GM19324 (cell line): ENCODE measurements at regions not wholly inside any gene's neighbourhood (a gene's known extent, or its start where the extent isn't known, plus 50 kb on each side); places are given as distances from the start of the nearest gene placed in this dataset.
"Not testable (repeated sequence)": the region's sequence is repeated elsewhere in the genome, so short reads cannot be mapped to it uniquely, and the experiment has no call there.

Experiments used
- ATAC-seq: cut with Tn5 transposase; IDR thresholded peaks from one replicate; pipeline ENCODE4 v1.9.1; 2021; ENCODE audit warnings: mild to moderate bottlenecking, moderate library complexity; ENCODE audit not compliant: unreplicated experiment, low FRiP score

GRCh38 chr3:88000853-88001252 is 58.0 kb downstream of the CGGBP1 start:
- no peak for ATAC-seq

GRCh38 chr3:87997966-87998365 is 60.8 kb downstream of the CGGBP1 start:
- ATAC-seq = no peak

DNA sequence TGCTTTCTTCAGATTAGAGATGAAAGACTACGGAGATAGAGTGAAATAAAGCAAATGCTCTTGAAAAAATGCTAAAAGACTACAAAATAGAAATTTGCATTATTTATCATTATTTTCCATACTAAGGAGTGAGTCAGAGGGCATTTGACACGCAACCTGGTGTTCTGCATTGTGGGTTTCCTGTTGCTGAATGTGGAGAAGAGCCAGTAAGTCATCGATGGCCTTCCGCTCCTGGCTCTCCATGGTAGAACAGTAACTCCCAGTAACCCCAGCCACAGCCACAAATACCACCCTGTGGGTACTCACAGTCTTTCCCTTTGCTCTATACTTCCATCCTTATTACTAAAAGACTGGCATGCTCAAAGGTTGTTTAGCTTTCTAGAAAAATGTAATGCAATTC is 61.5 kb downstream of the CGGBP1 start:
- ATAC-seq = peak; percentile 85

- peak; percentile 25 for ATAC-seq
Observed at GRCh38 chr3:87996882-87997281, 61.9 kb downstream of the CGGBP1 start.

GRCh38 chr3:87993566-87993965 is 65.2 kb downstream of the CGGBP1 start:
- no peak for ATAC-seq

- ATAC-seq = no peak
Observed at GRCh38 chr3:87987952-87988351, 70.9 kb downstream of the CGGBP1 start.

- ATAC-seq = no peak
Observed at GRCh38 chr3:87982421-87982820, 76.4 kb downstream of the CGGBP1 start.

GRCh38 chr3:87979527-87979926 is 79.3 kb downstream of the CGGBP1 start:
- no peak for ATAC-seq

DNA sequence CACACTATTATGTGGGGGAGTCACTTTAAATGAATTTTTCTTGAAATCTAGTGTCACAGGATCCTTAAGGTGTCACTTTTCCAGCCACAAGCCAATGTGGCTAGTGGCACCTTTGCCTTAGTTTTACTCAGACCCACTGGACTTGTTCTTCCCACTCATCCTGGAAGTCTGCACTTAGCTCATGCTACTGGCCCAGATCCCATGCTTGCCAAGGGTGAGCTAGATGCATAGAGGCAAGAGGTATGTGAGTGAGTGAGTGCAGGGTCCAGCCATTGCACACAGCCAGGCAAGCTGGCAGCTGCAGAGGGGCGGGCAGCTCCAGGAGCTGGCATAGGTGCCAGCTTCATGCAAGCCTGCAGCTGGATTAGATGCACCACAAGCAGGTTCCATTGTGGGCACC is 81.0 kb downstream of the CGGBP1 start:
- no peak for ATAC-seq

- ATAC-seq = no peak
Observed at GRCh38 chr3:87975716-87976115, 83.1 kb downstream of the CGGBP1 start.

- ATAC-seq = no peak
Observed at GRCh38 chr3:87973906-87974305, 84.9 kb downstream of the CGGBP1 start.

GRCh38 chr3:87969620-87970019 is 89.2 kb downstream of the CGGBP1 start:
- no peak for ATAC-seq

- ATAC-seq = no peak
Observed at GRCh38 chr3:87968668-87969067, 90.1 kb downstream of the CGGBP1 start.

GRCh38 chr3:87958289-87958688 is 100.5 kb downstream of the CGGBP1 start:
- no peak for ATAC-seq

- ATAC-seq = no peak
Observed at GRCh38 chr3:87957575-87957974, 101.2 kb downstream of the CGGBP1 start.

DNA sequence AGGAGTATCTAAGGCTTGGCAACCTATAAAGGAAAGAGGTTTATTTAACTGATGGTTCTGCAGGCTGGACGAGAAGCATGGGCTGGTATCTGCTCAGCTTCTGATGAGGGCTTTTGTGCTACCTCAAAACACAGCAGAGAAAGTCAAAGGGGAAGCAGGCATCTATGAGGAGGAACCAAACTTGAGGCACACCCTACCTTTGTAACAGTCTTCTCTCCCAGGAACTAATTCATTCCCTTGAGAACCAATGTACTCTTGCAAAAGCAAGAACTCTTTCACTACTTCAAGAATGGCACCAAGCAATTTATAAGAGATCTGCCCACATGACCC is 109.0 kb downstream of the CGGBP1 start:
- ATAC-seq = peak; percentile 53

DNA sequence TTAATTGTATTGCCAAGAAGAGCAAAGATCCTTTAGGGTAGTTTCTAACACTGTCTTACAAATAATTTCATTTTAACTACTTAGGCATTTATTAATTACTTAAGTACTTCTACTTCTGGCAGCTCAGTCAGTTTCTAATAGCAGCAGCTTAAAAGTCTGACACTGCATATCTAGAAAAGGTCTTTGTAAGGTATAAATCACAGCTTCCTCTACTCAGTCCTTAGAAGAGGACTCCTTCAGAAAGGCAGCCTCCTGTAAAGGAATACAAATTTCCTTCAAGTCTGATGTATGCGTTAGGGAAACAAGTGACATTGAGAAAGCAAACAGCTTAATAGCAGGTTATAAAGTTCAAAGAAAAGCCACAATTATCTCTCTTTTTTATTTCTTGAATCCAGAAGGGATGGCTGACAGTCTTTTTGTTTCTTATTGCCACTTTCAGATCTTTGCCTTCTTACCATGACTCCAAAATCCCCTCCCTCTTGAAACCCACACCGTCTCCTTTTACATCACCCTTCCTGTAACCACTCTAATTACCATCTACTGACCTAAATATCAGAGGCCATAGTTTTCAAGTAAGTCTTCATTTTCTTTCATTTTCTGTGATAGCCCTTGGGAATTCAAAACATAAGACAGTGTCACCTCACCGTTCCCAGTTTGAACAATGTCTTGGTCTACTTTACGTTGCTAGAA is 109.5 kb downstream of the CGGBP1 start:
- peak; percentile 95 for ATAC-seq

DNA sequence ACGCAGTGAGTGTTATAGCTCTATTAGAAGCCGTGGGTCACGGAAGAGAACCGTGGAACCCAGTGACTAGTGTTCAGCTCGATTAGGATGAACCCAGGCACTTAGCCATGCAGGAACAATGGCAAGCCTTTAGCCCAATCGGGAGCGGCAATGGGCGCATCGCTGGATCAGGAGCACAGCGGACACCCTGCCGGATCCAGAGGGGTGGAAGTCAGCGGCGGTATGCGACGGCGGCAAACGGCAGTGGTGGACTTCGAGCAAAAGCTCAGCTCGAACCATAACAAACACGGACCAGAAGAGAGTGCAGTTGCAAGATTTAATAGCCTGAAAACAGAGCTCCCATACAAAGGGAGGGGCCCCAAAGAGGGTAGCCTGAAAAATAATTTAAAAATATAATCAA is 112.8 kb downstream of the CGGBP1 start:
- not testable (repeated sequence) for ATAC-seq

GRCh38 chr3:87942256-87942655 is 116.5 kb downstream of the CGGBP1 start:
- not testable (repeated sequence) for ATAC-seq

GRCh38 chr3:87924485-87924884 is 134.3 kb downstream of the CGGBP1 start:
- ATAC-seq = no peak

DNA sequence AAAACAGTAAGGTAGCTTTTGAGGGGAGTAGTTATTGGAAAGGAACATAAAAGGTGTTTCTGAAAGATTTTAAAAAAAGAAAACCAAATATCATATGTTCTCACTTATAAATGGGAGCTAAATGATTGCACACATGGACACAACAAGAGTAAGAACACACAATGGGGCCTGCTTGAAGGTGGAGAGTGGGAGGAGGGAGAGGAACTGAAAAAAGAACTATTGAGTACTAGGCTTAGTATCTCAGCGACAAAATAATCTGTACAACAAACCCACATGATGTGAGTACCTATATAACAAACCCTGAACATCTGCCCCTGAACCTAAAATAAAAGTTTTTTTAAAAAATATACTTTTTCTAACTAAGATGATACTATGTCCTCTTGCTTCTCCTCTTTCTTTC is 138.3 kb downstream of the CGGBP1 start:
- ATAC-seq = no peak

DNA sequence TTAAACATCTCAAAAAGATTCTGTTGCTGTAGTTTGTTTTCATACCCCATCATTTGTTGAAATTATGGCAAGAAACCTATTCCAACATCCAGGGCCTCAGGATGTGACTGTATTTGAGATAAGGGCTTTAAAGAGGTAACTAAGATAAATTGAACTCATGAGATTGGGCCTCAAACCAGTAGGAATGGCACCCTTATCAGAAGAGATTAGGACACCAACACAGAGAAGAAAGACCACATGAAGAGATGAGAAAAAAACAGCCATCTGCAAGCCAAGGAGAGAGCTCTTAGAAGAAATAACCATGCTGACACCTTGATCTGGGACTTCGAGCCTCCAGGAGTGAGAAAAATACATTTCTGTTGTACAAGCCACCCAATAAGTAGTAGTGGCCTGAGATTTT is 157.7 kb downstream of the CGGBP1 start:
- no peak for ATAC-seq

DNA sequence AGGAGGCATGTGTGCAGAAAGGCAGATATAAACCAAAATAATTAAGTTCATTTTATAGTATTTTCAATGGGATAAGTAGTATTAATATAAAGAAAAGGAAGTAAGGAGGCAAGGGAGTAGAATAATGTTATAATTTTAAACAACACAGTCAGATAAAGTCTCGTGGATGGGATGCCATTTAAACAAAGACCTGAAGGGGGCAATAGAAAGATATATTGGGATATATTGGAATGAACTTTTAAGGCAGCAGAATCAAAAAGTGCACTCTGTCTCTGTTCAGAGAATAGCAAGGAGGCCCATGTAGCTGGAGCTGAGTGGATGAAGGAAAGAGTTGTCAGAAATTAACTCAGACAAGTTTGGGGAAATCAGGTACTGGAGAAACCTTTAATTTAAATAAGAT is 158.7 kb downstream of the CGGBP1 start:
- no peak for ATAC-seq
